ENCODE measurements at regions not wholly inside any gene's neighbourhood (a gene's known extent, or its start where the extent isn't known, plus 50 kb on each side); places are given as distances from the start of the nearest gene placed in this dataset.
"Not testable (repeated sequence)": the region's sequence is repeated elsewhere in the genome, so short reads cannot be mapped to it uniquely, and the experiment has no call there.

- no peak for DNase-seq
- no peaks in the 10 kb centered on the region for H3K27me3 ChIP-seq (ENCODE audit: control insufficient read depth, insufficient read depth, low read length)
- no peak overlapping the region for H3K4me3 ChIP-seq (ENCODE audit: insufficient read depth, low read depth, low read length)
- H3K36me3 ChIP-seq (replicated peaks; ENCODE audit: control insufficient read depth, insufficient read depth, low read length) = no peaks in the 10 kb centered on the region
Measured at GRCh38 chr3:10628891-10629670, 123.7 kb upstream of the ATP2B2 start.

GRCh38 chr3:10629671-10630040 is 124.3 kb upstream of the ATP2B2 start:
- Histone ChIP-seq H3K36me3 (replicated peaks; ENCODE audit: control insufficient read depth, insufficient read depth, low read length) (no peaks in the 10 kb centered on the region), H3K4me3 (ENCODE audit: insufficient read depth, low read depth, low read length) (no peak overlapping the region), H3K27me3 (ENCODE audit: control insufficient read depth, insufficient read depth, low read length) (no peaks in the 10 kb centered on the region)
- DNase-seq = no peak

- Histone ChIP-seq H3K4me3 (ENCODE audit: insufficient read depth, low read depth, low read length) (no peak overlapping the region), H3K36me3 (replicated peaks; ENCODE audit: control insufficient read depth, insufficient read depth, low read length) (no peaks in the 10 kb centered on the region), H3K27me3 (ENCODE audit: control insufficient read depth, insufficient read depth, low read length) (no peaks in the 10 kb centered on the region)
- DNase-seq = no peak
Measured at GRCh38 chr3:10631224-10631623, 125.8 kb upstream of the ATP2B2 start.

GRCh38 chr3:10632125-10632524 is 126.7 kb upstream of the ATP2B2 start:
- no peaks in the 10 kb centered on the region for H3K36me3 ChIP-seq (replicated peaks; ENCODE audit: control insufficient read depth, insufficient read depth, low read length)
- no peak for DNase-seq
- no peak overlapping the region for H3K4me3 ChIP-seq (ENCODE audit: insufficient read depth, low read depth, low read length)
- no peaks in the 10 kb centered on the region for H3K27me3 ChIP-seq (ENCODE audit: control insufficient read depth, insufficient read depth, low read length)

- Histone ChIP-seq H3K27me3 (ENCODE audit: control insufficient read depth, insufficient read depth, low read length) (no peaks in the 10 kb centered on the region), H3K36me3 (replicated peaks; ENCODE audit: control insufficient read depth, insufficient read depth, low read length) (no peaks in the 10 kb centered on the region), H3K4me3 (ENCODE audit: insufficient read depth, low read depth, low read length) (no peak overlapping the region)
- no peak for DNase-seq
Measured at GRCh38 chr3:10632741-10633140, 127.4 kb upstream of the ATP2B2 start.

- DNase-seq = no peak
- Histone ChIP-seq H3K36me3 (replicated peaks; ENCODE audit: control insufficient read depth, insufficient read depth, low read length) (no peaks in the 10 kb centered on the region), H3K4me3 (ENCODE audit: insufficient read depth, low read depth, low read length) (no peak overlapping the region), H3K27me3 (ENCODE audit: control insufficient read depth, insufficient read depth, low read length) (no peaks in the 10 kb centered on the region)
Measured at GRCh38 chr3:10635446-10636076, 130.2 kb upstream of the ATP2B2 start.

GRCh38 chr3:10637342-10637741 is 132.0 kb upstream of the ATP2B2 start:
- DNase-seq = no peak
- H3K36me3 ChIP-seq (replicated peaks; ENCODE audit: control insufficient read depth, insufficient read depth, low read length) = no peaks in the 10 kb centered on the region
- no peak overlapping the region for H3K4me3 ChIP-seq (ENCODE audit: insufficient read depth, low read depth, low read length)
- no peaks in the 10 kb centered on the region for H3K27me3 ChIP-seq (ENCODE audit: control insufficient read depth, insufficient read depth, low read length)

GRCh38 chr3:10638466-10638865 is 133.1 kb upstream of the ATP2B2 start:
- Histone ChIP-seq H3K27me3 (ENCODE audit: control insufficient read depth, insufficient read depth, low read length) (no peaks in the 10 kb centered on the region), H3K36me3 (replicated peaks; ENCODE audit: control insufficient read depth, insufficient read depth, low read length) (no peaks in the 10 kb centered on the region), H3K4me3 (ENCODE audit: insufficient read depth, low read depth, low read length) (no peak overlapping the region)
- DNase-seq = no peak

GRCh38 chr3:10641760-10642159 is 136.4 kb upstream of the ATP2B2 start:
- no peak overlapping the region for H3K4me3 ChIP-seq (ENCODE audit: insufficient read depth, low read depth, low read length)
- no peaks in the 10 kb centered on the region for H3K27me3 ChIP-seq (ENCODE audit: control insufficient read depth, insufficient read depth, low read length)
- H3K36me3 ChIP-seq (replicated peaks; ENCODE audit: control insufficient read depth, insufficient read depth, low read length) = no peaks in the 10 kb centered on the region
- no peak for DNase-seq

GRCh38 chr3:10644189-10644588 is 138.8 kb upstream of the ATP2B2 start:
- no peaks in the 10 kb centered on the region for H3K27me3 ChIP-seq (ENCODE audit: control insufficient read depth, insufficient read depth, low read length)
- H3K36me3 ChIP-seq (replicated peaks; ENCODE audit: control insufficient read depth, insufficient read depth, low read length) = no peaks in the 10 kb centered on the region
- no peak overlapping the region for H3K4me3 ChIP-seq (ENCODE audit: insufficient read depth, low read depth, low read length)
- DNase-seq = no peak

- Histone ChIP-seq H3K27me3 (ENCODE audit: control insufficient read depth, insufficient read depth, low read length) (no peaks in the 10 kb centered on the region), H3K4me3 (ENCODE audit: insufficient read depth, low read depth, low read length) (no peak overlapping the region), H3K36me3 (replicated peaks; ENCODE audit: control insufficient read depth, insufficient read depth, low read length) (no peaks in the 10 kb centered on the region)
- no peak for DNase-seq
Measured at GRCh38 chr3:10645800-10646199, 140.4 kb upstream of the ATP2B2 start.

GRCh38 chr3:10646531-10647335 is 141.3 kb upstream of the ATP2B2 start:
- no peaks in the 10 kb centered on the region for H3K36me3 ChIP-seq (replicated peaks; ENCODE audit: control insufficient read depth, insufficient read depth, low read length)

GRCh38 chr3:10647376-10647775 is 142.0 kb upstream of the ATP2B2 start:
- Histone ChIP-seq H3K4me3 (ENCODE audit: insufficient read depth, low read depth, low read length) (no peak overlapping the region), H3K27me3 (ENCODE audit: control insufficient read depth, insufficient read depth, low read length) (no peaks in the 10 kb centered on the region), H3K36me3 (replicated peaks; ENCODE audit: control insufficient read depth, insufficient read depth, low read length) (no peaks in the 10 kb centered on the region)
- no peak for DNase-seq

More at GRCh38 chr3:10646531-10647335, 141.3 kb upstream of the ATP2B2 start:
- DNase-seq = no peak
- Histone ChIP-seq H3K27me3 (ENCODE audit: control insufficient read depth, insufficient read depth, low read length) (no peaks in the 10 kb centered on the region), H3K4me3 (ENCODE audit: insufficient read depth, low read depth, low read length) (no peak overlapping the region)

GRCh38 chr3:10648181-10648580 is 142.8 kb upstream of the ATP2B2 start:
- H3K4me3 ChIP-seq (ENCODE audit: insufficient read depth, low read depth, low read length) = no peak overlapping the region
- H3K27me3 ChIP-seq (ENCODE audit: control insufficient read depth, insufficient read depth, low read length) = no peaks in the 10 kb centered on the region
- H3K36me3 ChIP-seq (replicated peaks; ENCODE audit: control insufficient read depth, insufficient read depth, low read length) = no peaks in the 10 kb centered on the region
- no peak for DNase-seq

- not testable (repeated sequence) for DNase-seq; H3K36me3 ChIP-seq (replicated peaks; ENCODE audit: control insufficient read depth, insufficient read depth, low read length)
Measured at GRCh38 chr3:10649463-10649862, 144.1 kb upstream of the ATP2B2 start.

More at GRCh38 chr3:10649463-10649862, 144.1 kb upstream of the ATP2B2 start:
- not testable (repeated sequence) for H3K27me3 ChIP-seq (ENCODE audit: control insufficient read depth, insufficient read depth, low read length); H3K4me3 ChIP-seq (ENCODE audit: insufficient read depth, low read depth, low read length)
